ENCODE measurements at regions not wholly inside any gene's neighbourhood (a gene's known extent, or its start where the extent isn't known, plus 50 kb on each side); places are given as distances from the start of the nearest gene placed in this dataset.

DNA sequence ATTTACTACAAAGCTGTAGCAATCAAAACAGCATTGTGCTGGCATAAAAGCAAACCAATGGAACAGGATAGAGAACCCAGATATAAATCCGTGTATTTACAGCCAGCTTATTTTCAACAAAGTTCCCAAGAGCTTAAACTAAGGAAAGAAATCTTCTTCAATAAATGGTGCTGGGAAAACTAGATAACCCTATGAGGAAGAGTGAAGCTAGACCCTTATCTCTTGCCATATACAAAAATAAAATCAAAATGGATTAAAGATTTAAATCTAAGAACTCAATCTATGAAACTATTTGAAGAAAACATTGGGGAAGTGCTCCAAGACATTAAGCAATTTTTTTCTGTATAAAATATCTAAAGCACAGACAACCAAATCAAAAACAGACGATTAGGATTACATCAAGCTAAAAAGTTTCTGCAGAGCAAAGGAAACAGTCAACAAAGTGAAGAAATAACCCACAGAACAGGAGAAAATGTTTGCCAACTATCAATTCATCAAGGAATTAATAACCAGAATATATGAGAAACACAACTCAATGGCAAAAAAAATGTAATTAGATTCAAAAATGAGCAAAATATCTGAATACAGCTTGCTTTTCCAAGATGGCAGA, 480.7 kb downstream of the LMO7 start:
- TF ChIP-seq POLR2A (IDR thresholded peaks at IDR 0.05; ENCODE audit: low read depth, low read length) (no peak), FOS (IDR thresholded peaks at IDR 0.05; ENCODE audit: borderline replicate concordance, insufficient read depth, low read length) (no peak), POLR2AphosphoS5 (IDR thresholded peaks at IDR 0.05; ENCODE audit: insufficient read depth, low read depth, low read length) (no peak)
- TF ChIP-seq, protein P1, sequence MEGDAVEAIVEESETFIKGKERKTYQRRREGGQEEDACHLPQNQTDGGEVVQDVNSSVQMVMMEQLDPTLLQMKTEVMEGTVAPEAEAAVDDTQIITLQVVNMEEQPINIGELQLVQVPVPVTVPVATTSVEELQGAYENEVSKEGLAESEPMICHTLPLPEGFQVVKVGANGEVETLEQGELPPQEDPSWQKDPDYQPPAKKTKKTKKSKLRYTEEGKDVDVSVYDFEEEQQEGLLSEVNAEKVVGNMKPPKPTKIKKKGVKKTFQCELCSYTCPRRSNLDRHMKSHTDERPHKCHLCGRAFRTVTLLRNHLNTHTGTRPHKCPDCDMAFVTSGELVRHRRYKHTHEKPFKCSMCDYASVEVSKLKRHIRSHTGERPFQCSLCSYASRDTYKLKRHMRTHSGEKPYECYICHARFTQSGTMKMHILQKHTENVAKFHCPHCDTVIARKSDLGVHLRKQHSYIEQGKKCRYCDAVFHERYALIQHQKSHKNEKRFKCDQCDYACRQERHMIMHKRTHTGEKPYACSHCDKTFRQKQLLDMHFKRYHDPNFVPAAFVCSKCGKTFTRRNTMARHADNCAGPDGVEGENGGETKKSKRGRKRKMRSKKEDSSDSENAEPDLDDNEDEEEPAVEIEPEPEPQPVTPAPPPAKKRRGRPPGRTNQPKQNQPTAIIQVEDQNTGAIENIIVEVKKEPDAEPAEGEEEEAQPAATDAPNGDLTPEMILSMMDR (IDR thresholded peaks at IDR 0.05; ENCODE audit: extremely low read depth in 1 of 2, insufficient read depth in 1 of 2, low read depth in 1 of 2, low read length in 2 of 2) = no peak

Data from endothelial cell of umbilical vein (primary cell).